Adrenal gland (tissue), 5 donors: ENCODE measurements at regions not wholly inside any gene's neighbourhood (a gene's known extent, or its start where the extent isn't known, plus 50 kb on each side); places are given as distances from the start of the nearest gene placed in this dataset.

ENCODE experiments used
- POLR2A ChIP-seq, 2 donors: fragments of 450-650 bp; IDR thresholded peaks; one replicate each; pipeline ENCODE4 v1.6.1; 2017; ENCODE audit warnings: antibody characterized with exemption in 2 of 2, mild to moderate bottlenecking in 2 of 2, moderate library complexity in 1 of 2
- TF ChIP-seq, protein P1 (sequence below), 6 experiments: fragments of 450-650 bp in 4 of 6; fragments of 200-600 bp in 2 of 6; sonication (generic) in 1 of 6; IDR thresholded peaks; 1 replicate in 5 of 6; 2 replicates in 1 of 6; pipeline versions ENCODE4 v1.5.1 to v1.8.0; 2016 to 2021; ENCODE audit warnings: antibody characterized with exemption in 6 of 6, mild to moderate bottlenecking in 2 of 6, moderate library complexity in 1 of 6
- donor health status: DM: no; HTN: no; CAD: no.

GRCh38 chr1:29456685-29457435 lies 220.5 kb downstream of the PTPRU start:
- TF ChIP-seq, protein P1, sequence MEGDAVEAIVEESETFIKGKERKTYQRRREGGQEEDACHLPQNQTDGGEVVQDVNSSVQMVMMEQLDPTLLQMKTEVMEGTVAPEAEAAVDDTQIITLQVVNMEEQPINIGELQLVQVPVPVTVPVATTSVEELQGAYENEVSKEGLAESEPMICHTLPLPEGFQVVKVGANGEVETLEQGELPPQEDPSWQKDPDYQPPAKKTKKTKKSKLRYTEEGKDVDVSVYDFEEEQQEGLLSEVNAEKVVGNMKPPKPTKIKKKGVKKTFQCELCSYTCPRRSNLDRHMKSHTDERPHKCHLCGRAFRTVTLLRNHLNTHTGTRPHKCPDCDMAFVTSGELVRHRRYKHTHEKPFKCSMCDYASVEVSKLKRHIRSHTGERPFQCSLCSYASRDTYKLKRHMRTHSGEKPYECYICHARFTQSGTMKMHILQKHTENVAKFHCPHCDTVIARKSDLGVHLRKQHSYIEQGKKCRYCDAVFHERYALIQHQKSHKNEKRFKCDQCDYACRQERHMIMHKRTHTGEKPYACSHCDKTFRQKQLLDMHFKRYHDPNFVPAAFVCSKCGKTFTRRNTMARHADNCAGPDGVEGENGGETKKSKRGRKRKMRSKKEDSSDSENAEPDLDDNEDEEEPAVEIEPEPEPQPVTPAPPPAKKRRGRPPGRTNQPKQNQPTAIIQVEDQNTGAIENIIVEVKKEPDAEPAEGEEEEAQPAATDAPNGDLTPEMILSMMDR (IDR thresholded peaks at IDR 0.05), result no peak
- no peak for TF ChIP-seq POLR2A (IDR thresholded peaks at IDR 0.05)
